ENCODE measurements at regions not wholly inside any gene's neighbourhood (a gene's known extent, or its start where the extent isn't known, plus 50 kb on each side); places are given as distances from the start of the nearest gene placed in this dataset.

DNA sequence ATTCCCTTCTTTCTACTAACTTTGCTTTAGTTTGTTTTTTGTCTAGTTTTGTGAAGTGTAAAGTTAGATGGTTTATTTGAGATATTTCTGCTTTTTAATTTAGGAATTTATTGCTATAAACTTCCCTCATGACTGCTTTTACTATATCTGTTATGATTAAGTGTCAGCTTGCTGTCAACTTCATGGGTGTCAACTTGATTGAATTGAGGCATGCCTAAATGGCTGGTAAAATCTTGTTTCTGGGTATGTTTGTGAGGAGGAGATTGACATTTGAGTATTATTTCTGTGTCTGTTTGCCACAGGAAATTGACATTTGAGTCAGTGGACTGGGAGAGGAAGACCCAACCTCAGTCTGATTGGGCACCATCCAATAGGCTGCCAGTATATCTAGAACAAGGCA, 1147.0 kb upstream of the EYS start:
- no peak for DNase-seq

- DNase-seq: no peak
Measured at GRCh38 chr6:66851930-66852329, 1144.9 kb upstream of the EYS start.

GRCh38 chr6:66849843-66850242, 1142.8 kb upstream of the EYS start:
- DNase-seq: no peak

GRCh38 chr6:66848244-66848953, 1141.4 kb upstream of the EYS start:
- no peak for DNase-seq

- no peak for DNase-seq
Measured at GRCh38 chr6:66838764-66839163, 1131.7 kb upstream of the EYS start.

- no peak for DNase-seq
Measured at GRCh38 chr6:66825539-66825938, 1118.5 kb upstream of the EYS start.

GRCh38 chr6:66814156-66814555, 1107.1 kb upstream of the EYS start:
- no peak for DNase-seq

DNA sequence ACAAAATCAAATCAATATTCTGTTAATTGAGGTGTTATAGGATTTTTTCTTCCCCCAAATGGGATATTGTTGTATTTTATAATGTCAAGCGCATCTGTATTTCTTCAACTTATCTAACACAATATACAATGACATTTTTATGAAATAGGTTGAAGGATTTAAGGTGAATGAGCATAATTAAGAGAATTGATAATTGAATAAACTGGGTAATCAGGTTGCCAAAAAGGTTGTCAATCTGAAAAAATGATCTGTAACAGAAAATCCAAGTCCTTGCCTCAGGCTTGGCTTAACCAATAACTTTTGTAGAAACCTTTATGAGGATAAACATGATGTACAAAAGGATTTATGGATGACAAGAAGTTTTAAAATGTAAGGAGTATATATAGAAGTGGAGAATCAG, 1101.7 kb upstream of the EYS start:
- no peak for DNase-seq

DNA sequence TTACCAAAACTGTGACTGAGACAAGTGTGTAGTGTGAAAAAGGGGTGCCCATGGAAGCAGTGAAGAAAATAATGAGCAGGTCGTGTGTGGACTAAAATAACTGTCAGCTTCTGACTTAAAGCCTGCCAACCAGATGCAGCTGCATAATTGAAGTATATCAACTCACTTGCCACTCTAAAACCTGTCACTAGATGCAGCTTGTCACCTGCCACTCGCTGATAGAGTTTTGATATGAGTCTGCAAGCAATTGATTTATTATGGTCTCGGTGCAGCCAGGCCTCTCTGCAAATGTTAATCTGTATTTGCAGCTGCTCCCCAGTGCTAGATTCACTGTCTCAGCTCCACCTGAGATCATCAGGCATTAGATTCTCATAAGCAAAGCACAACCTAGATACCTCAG, 1090.0 kb upstream of the EYS start:
- DNase-seq: no peak

DNA sequence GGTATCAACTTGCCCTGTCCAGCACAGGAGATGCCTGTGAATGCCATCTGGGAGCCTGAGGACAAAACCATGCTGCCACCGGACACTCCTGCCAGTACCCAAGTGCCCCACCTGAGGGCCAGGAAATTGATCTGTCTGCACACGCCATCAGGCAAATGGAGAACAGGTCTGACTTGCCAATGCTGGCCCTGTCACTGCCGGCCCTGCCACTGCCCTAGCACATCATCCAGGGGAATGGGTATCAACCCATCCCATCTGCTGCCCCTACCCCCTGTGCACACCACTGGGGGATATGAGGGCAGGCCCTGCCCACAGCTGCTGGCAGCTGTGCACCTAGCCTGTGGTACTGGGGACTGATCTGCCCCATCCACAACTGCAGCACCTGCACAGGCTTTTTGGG, 1081.6 kb upstream of the EYS start:
- DNase-seq: no peak

GRCh38 chr6:66772800-66773199, 1065.8 kb upstream of the EYS start:
- no peak for DNase-seq

GRCh38 chr6:66771626-66772025, 1064.6 kb upstream of the EYS start:
- no peak for DNase-seq

- no peak for DNase-seq
Measured at GRCh38 chr6:66751630-66752029, 1044.6 kb upstream of the EYS start.

GRCh38 chr6:66740346-66740745, 1033.3 kb upstream of the EYS start:
- DNase-seq: no peak

GRCh38 chr6:66735106-66735890, 1028.3 kb upstream of the EYS start:
- DNase-seq: no peak

GRCh38 chr6:66731310-66731709, 1024.3 kb upstream of the EYS start:
- DNase-seq: no peak

DNA sequence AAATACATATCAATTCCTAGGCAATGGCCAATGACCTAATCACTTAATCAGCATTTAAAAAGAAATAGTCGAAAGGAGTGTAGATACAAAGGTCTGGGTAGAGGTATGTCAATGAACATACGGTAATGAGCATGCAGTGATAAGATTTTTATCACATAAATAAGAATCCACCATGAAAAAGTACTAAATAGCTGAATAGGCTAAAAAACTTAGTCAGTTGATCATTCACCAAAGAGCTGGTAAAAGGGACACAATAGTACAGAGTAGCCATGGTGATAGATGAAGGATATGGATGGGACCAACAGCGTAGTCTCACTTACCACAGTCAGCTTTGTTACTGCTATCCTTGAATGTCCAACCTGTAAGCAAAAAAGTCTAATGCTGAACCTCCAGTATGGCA, 1018.6 kb upstream of the EYS start:
- DNase-seq: no peak

DNA sequence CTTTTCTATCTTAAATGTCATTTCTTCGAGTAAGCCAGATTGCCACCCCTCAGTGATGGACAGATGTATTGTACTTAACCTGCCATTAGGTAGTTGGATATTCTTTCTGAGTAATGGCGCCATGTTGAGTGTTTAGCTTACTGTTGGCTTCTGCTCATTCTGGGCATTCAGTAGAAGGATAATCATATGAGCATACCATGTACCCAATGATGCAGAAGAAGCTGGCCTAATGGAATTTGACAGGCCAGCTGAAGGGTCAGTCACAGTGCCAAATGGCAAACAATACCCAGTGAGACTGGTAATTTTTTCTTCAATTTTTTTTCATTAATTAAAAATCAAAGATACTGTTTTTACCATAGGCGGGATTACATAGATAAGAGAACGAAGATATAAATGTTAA, 1010.8 kb upstream of the EYS start:
- no peak for DNase-seq

DNA sequence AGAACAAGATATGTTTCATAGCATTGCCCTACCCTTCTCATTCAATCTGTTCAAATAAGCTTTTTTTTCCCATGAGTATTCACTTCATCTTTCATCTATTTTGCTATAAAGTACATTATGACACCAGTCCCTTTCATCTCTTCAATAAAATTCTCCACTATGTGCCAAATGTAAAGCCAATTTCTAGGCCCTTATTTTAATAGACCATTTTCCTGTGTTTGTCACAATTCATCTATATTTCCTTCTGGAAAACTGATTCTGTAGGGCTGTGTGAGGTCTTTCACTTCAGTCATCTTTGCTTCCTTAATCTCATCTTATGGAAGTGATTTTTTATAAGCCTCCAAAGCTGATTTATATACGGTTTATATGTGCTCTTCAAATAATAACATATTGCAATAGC, 992.4 kb upstream of the EYS start:
- no peak for DNase-seq

DNA sequence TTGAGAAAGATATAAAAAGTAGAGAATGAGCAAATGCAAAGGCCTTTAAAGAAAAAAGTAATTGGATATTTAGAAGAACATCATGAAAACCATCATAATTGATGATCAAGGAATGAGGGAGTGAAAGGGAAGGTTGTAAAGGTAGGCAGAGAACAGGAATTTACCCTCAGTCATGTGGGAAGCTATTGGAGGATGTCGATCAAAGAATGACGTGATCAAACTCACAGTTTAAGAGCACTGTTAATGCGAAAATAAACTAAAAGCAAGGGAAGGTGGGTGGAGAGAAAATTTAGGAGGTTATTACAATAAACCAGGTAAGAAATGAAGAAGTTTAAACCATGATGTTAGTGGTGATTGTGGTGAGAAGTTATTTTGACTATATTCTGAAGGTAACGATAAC, 982.6 kb upstream of the EYS start:
- no peak for DNase-seq

DNA sequence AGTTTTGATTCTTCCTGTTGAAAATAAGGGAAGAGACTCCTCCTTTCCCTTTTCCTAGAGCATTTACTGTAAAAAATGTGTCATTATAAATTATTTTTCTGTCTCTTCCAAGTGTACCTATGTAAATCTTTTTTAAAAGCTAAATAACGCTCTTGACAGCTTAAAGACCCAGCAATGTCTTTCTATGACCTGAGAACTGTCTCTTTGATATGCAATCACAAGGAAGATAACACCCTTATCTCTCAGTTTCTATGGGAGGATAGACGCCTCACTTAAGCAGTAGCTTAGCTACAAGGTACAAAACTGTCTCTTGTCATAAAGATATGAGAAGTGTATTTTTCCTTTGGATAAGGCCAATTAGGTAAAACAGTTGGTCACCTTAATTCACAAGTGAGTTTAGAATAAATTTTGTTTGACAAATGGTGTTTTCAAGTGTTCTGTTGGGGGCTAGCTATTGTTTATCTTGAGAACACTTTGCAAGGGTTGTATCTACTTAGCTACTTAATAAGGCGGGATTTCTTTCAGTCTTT, 980.6 kb upstream of the EYS start:
- DNase-seq: no peak

- no peak for DNase-seq
Measured at GRCh38 chr6:66675906-66676305, 968.9 kb upstream of the EYS start.

DNA sequence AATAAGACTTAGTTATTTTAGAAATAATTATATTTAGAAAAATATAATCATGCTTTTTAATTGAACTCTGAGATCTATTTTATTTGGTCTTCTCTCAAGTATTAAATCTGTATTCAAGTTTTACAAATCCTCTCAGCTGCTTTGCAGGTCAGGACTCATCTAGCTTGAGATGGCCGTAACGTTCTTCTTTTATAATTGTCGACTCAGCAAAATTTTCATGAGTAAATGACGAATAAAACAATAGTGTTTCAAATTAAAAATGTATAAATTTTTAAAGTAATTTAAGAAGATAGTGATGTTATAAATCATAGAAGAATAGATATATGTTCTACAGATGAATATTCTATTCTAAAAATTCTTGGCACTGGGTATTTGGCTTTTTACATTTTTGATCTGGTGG, 957.1 kb upstream of the EYS start:
- DNase-seq: no peak

All from nucleus accumbens (tissue), 56 donors.